HG03135 (cell line): ENCODE measurements at regions not wholly inside any gene's neighbourhood (a gene's known extent, or its start where the extent isn't known, plus 50 kb on each side); places are given as distances from the start of the nearest gene placed in this dataset.

Experiments
- ATAC-seq: cut with Tn5 transposase; IDR thresholded peaks from one replicate; pipeline ENCODE4 v1.9.1; 2021; ENCODE audit warnings: mild to moderate bottlenecking, moderate library complexity; ENCODE audit not compliant: unreplicated experiment

DNA sequence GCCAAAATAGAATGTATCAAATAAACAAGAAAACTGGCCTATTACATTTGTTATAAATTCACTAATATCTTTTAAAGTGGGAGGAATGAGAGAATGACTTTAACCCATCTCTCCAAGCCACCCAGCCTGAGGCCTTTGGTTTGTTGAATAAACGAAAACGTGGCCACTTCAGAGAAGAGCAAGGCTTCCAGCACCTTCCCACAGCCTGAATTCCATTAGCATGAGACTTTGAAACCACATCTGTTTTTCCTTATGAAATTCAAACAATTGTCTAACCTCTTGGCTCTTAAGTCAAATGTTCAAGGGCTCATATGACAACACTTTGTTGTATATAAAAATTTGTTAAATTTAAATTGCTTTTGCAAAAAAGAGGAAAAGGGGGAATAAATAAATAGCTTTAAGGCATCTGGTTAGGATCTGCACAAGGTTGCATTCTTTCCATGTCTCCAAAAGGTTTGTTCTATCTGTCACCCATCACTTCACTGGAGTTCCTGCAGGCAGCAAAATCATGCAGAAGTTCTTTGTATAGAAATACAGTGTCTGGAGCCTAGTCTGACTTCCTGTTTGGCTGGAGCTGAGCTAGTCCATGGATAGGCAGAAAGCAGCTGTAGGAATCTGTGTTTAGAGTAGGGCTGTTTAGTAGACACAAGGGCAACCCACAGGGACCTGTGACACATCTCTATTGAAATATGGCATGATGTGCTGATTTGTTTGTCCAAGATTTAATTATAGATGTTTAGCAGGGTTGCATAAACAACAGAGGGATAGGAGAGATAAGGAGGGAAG, 502.3 kb downstream of the KCTD12 start:
- ATAC-seq = no peak

DNA sequence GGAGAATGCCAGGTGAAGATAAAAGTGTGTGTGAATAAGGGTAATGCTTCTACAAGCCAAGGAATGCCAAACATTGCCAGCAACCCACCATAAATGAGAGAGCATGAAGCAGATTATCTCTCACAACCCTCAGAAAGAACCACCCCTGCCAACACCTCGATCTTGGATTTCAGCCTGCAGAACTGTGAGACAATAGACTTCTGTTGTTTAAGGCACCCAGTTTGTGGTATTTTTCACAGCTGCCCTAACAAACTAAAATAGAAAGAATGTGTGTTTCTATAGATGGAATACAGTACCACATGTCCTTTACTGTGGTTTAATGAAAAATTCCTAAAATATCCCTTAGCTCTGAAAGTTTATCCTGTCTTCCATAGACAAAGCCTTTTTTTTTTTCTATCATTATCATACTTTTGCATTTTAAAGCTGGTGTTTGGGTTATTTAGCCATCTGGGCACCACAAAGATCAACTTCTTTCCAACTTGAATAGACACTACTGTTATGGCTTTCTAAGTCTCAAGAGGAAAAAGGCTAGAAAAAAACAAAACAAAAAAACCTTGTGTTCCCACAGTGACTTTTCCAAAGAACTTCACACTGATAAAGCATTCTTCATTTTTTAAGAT, 505.6 kb downstream of the KCTD12 start:
- no peak for ATAC-seq

DNA sequence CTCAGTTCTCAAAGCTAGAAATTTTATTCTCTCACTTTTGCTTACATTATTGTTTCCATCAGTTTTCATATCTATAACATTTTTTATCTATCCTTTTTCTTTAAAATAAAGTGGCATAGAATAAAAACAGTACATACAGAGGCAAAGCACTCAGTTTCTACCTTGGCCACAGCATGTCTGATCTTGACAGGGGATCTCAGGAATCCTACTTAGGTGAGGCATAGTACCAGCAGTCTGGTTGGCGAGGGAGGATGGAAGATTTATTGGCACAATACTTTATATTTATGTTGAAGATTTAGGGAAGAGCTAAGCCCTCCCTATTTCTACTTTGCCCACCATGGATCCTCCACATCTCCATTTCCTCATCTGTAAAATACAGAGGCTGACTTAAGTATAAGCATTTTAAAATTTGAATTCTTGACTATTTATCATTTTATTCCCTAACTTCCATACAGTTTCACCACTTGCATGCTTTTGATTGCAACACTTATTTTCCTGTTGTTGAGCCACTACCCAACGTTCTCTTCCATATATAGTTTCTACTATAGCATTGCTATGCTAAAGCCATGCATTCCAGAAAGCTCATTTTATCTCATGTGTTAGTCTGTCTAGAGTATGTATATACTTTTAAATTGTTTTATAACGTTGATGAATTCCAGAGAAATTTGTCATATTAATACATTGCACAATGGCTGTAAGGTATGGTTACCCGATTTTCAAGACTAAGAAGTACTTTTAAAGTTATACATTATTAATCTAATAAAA, 506.7 kb downstream of the KCTD12 start:
- no peak for ATAC-seq

GRCh38 chr13:76378767-76379166, 507.4 kb downstream of the KCTD12 start:
- ATAC-seq = no peak

DNA sequence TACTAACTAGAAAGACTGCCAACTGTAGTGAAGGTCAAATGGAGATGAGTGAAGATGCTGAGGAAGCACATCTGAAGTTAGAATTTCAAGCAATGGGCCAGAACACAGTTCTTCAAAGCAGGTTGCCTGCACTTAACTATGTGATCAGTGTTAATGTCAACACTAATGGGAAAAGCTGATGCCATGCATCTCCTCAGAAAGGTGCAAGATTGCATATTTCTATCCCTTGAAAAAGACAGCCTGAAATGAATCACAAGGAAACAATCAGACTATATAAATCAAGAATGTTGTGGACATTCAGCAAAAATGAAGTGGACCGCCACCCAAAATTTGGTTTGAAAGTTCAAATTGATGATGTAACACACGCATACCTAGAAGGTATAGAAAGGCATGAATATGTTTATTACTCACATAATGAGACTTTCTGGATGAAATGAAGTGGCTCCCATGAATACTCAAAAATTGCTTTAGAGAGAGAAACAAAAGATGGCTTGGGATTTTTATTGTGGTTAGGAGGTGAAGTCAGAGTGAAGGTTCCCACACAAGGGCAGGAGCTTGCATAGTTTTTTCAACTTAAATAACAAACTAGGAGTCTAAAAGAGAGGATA, 522.4 kb downstream of the KCTD12 start:
- no peak for ATAC-seq

DNA sequence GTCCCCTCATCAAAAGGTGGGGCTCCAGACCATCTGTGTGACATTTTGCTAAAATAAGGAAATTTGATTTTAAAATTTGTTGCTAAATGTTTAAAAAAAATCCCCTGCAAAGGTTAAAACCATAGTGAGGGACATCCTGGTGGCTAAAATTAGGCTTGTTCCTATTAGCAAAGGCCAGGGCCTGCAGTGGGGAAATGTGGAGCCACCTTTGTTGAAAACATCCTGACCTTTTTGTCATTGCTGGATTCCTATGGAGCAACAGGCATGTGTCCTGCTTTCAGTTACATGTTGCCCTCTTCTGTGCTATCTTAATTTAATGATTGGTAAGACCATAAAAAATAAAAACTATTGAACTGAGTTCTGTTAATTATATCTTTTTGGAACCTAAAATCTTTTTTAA, 524.3 kb downstream of the KCTD12 start:
- no peak for ATAC-seq

DNA sequence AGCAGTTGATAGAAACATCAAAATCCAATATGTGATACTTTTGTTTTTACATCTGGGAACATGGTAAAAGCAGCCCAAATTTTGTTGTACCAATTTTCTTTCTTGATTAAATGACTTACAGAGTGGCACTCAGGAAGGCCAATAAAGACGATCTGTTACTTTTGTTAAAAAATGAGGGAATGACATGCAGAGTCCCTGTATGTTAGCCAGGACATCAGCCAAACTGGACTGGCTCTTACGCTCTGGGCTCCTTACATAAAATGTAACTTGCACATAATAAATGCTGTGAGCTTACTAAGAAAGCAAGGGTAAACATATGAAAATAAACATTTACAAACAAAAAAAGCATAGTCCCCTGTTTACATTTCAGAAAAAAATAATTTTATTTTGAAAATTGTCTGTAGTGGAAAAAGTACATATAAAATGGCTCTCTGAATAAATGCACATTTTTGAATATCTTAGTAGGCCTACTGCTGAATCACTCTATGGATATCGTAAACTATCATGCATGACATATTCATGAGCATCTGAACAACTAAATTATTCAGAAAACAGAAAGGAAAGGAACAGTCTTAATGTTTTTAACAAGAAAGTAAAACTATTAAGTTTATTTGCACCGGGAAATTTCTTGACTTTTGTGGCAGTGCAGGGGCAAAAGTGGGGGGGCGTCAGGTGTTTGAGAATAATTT, 534.5 kb downstream of the KCTD12 start:
- ATAC-seq = no peak

GRCh38 chr13:76350399-76350798, 535.8 kb downstream of the KCTD12 start:
- no peak for ATAC-seq

DNA sequence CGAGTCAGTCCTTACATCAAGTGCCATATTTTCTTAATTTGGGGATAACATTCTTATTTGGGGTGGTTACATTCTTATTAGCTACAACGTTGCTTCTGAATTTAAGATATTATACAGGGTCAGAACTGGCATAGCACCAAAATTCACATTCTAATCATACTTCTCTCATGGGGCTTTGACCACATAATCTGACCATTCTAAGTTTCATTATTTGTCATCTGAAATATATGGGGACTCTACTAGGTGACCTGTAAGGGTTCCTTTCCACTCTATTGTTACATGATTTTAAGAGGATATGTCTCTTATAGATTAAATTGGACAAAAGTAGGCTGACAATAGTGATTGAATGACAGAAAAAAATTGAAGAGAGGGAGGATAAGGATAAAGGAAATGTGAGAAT, 536.5 kb downstream of the KCTD12 start:
- no peak for ATAC-seq

GRCh38 chr13:76339649-76340048, 546.6 kb downstream of the KCTD12 start:
- no peak for ATAC-seq

- ATAC-seq = no peak
Measured at GRCh38 chr13:76338003-76338402, 548.2 kb downstream of the KCTD12 start.

GRCh38 chr13:76336889-76337844, 549.0 kb downstream of the KCTD12 start:
- ATAC-seq = no peak

DNA sequence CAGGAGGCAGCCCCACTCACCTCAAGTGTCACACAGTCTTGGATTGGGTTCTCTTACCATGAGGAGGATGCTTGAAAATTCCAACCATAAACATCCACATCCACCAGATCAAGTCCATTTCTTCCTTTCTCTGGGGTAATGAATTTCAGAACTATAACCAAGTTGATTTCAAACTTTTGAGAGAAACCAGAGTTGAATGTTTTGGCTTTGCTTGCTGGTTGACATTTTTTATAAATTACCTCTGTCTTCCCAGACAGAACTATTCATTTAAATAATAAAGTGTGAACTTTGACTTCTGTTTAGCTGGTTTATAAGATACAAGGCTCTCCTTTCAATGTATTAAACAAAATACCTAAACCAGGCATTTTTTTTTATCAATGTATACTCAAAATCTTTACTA, 550.7 kb downstream of the KCTD12 start:
- no peak for ATAC-seq

GRCh38 chr13:76331943-76332712, 554.1 kb downstream of the KCTD12 start:
- ATAC-seq = no peak

DNA sequence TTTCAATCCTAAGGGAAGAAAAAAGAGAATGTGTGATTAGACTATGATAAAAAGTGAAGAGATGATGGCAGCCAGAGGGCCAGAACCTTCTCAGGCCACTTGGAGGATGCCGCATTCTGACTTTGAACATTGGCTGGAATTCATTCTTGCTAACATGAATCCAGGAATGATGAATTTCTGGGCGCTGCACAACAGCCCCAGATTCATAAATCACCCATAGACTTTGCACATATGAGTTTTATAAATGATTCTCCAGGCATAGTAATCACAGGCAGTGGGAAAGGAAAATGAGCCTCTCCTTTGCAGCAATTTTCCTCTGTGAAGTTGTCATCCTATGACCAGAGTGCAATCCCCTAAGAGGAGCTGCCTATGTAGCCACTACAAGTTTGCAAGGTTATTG, 555.4 kb downstream of the KCTD12 start:
- no peak for ATAC-seq

- ATAC-seq = no peak
Measured at GRCh38 chr13:76329866-76330580, 556.2 kb downstream of the KCTD12 start.

- ATAC-seq = no peak
Measured at GRCh38 chr13:76329004-76329403, 557.2 kb downstream of the KCTD12 start.

- no peak for ATAC-seq
Measured at GRCh38 chr13:76326343-76326742, 559.9 kb downstream of the KCTD12 start.
